Anterior cingulate cortex (tissue), 58 donors: ENCODE measurements at regions not wholly inside any gene's neighbourhood (a gene's known extent, or its start where the extent isn't known, plus 50 kb on each side); places are given as distances from the start of the nearest gene placed in this dataset.

Source experiments
- DNase-seq, 58 donors: peaks; one replicate each; lab custom pipeline; 2025; lab: John Stamatoyannopoulos, UW

GRCh38 chr9:12930906-12931305, 156.1 kb downstream of the LURAP1L start:
- no peak for DNase-seq

- no peak for DNase-seq
These were observed 159.1 kb downstream of the LURAP1L start for GRCh38 chr9:12933957-12934356.

GRCh38 chr9:12934545-12935272, 159.9 kb downstream of the LURAP1L start:
- peak in 1 of 58 donors; percentile 9 for DNase-seq

- no peak for DNase-seq
These were observed 160.9 kb downstream of the LURAP1L start for GRCh38 chr9:12935714-12936113.

GRCh38 chr9:12954441-12954840, 179.6 kb downstream of the LURAP1L start:
- DNase-seq, result no peak

GRCh38 chr9:12955510-12956163, 180.8 kb downstream of the LURAP1L start:
- DNase-seq, result no peak

- no peak for DNase-seq
These were observed 181.4 kb downstream of the LURAP1L start for GRCh38 chr9:12956261-12956660.

- no peak for DNase-seq
These were observed 182.0 kb downstream of the LURAP1L start for GRCh38 chr9:12956805-12957204.

GRCh38 chr9:12958279-12958678, 183.5 kb downstream of the LURAP1L start:
- no peak for DNase-seq

GRCh38 chr9:12958708-12959107, 183.9 kb downstream of the LURAP1L start:
- no peak for DNase-seq

- DNase-seq, result no peak
These were observed 186.5 kb downstream of the LURAP1L start for GRCh38 chr9:12961276-12961809.

GRCh38 chr9:12963537-12963936, 188.7 kb downstream of the LURAP1L start:
- no peak for DNase-seq

GRCh38 chr9:12964271-12964670, 189.5 kb downstream of the LURAP1L start:
- no peak for DNase-seq

- DNase-seq, result no peak
These were observed 190.5 kb downstream of the LURAP1L start for GRCh38 chr9:12965303-12965702.

GRCh38 chr9:12968093-12968492, 193.3 kb downstream of the LURAP1L start:
- DNase-seq, result no peak

- DNase-seq, result peak in 44 of 58 donors; percentile 1 to 77 (median 28)
These were observed 198.1 kb downstream of the LURAP1L start for GRCh38 chr9:12972608-12973589.

GRCh38 chr9:12973710-12974109, 198.9 kb downstream of the LURAP1L start:
- DNase-seq, result no peak

- no peak for DNase-seq
These were observed 199.9 kb downstream of the LURAP1L start for GRCh38 chr9:12974671-12975070.

GRCh38 chr9:12975496-12975895, 200.7 kb downstream of the LURAP1L start:
- no peak for DNase-seq

GRCh38 chr9:12980085-12980851, 205.4 kb downstream of the LURAP1L start:
- no peak for DNase-seq
